ENCODE measurements at regions not wholly inside any gene's neighbourhood (a gene's known extent, or its start where the extent isn't known, plus 50 kb on each side); places are given as distances from the start of the nearest gene placed in this dataset.

- no peak for DNase-seq (ENCODE audit: low read depth)
- no peak overlapping the region for H3K4me3 ChIP-seq (ENCODE audit: control insufficient read depth, low read depth, low read length)
- TF ChIP-seq CTCF (IDR thresholded peaks at IDR 0.05; ENCODE audit: control insufficient read depth, insufficient read depth, low read depth, low read length, missing control alignments), result no peak
Measured at GRCh38 chr1:98441281-98441680, 220.2 kb upstream of the SNX7 start.

DNA sequence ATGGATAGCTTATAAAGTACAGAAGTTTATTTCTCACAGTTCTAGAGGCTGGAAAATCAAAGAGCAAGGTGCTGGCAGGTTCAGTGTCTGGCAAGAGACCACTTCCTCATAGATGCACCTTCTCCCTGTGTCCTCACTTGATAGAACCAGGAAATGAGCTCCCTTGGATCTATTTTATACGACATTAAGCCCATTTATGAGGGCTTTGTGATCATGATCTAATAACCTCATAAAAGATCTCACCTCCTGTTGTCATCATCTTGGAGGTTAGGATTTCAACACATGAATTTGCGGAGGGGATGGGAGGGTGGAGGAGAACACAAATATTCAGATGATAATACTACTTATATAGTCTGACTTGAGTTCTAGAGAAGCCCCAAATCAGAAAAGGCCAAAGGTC lies 222.1 kb upstream of the SNX7 start:
- no peak overlapping the region for H3K4me3 ChIP-seq (ENCODE audit: control insufficient read depth, low read depth, low read length)
- no peak for DNase-seq (ENCODE audit: low read depth)
- no peak for TF ChIP-seq CTCF (IDR thresholded peaks at IDR 0.05; ENCODE audit: control insufficient read depth, insufficient read depth, low read depth, low read length, missing control alignments)

DNA sequence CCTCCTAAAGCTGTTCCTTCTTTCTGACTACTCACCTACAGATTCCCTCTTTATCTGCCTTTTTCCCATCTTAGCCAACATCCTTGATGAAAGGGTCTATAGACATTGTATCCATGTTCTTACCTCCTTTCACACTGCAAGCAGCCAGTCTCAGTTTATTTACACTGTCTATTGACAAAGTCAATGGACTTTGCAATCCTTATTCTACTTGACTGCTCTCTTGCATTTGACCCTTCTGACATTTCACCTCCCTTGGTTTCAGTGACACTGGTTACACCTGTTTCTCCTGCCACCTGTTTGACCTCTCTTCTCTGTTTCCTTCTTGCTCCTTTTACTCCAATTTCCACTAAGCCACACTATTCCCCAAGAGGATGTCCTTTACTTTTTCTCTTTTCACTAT lies 224.0 kb upstream of the SNX7 start:
- H3K4me3 ChIP-seq (ENCODE audit: control insufficient read depth, low read depth, low read length), result no peak overlapping the region
- TF ChIP-seq CTCF (IDR thresholded peaks at IDR 0.05; ENCODE audit: control insufficient read depth, insufficient read depth, low read depth, low read length, missing control alignments), result no peak
- DNase-seq (ENCODE audit: low read depth), result no peak

GRCh38 chr1:98437011-98437410 lies 224.5 kb upstream of the SNX7 start:
- no peak for TF ChIP-seq CTCF (IDR thresholded peaks at IDR 0.05; ENCODE audit: control insufficient read depth, insufficient read depth, low read depth, low read length, missing control alignments)
- H3K4me3 ChIP-seq (ENCODE audit: control insufficient read depth, low read depth, low read length), result no peak overlapping the region
- no peak for DNase-seq (ENCODE audit: low read depth)

GRCh38 chr1:98429965-98430443 lies 231.5 kb upstream of the SNX7 start:
- no peak overlapping the region for H3K4me3 ChIP-seq (ENCODE audit: control insufficient read depth, low read depth, low read length)
- TF ChIP-seq CTCF (IDR thresholded peaks at IDR 0.05; ENCODE audit: control insufficient read depth, insufficient read depth, low read depth, low read length, missing control alignments), result no peak
- DNase-seq (ENCODE audit: low read depth), result no peak

- no peak for DNase-seq (ENCODE audit: low read depth)
- no peak for TF ChIP-seq CTCF (IDR thresholded peaks at IDR 0.05; ENCODE audit: control insufficient read depth, insufficient read depth, low read depth, low read length, missing control alignments)
- no peak overlapping the region for H3K4me3 ChIP-seq (ENCODE audit: control insufficient read depth, low read depth, low read length)
Measured at GRCh38 chr1:98428864-98429263, 232.7 kb upstream of the SNX7 start.

DNA sequence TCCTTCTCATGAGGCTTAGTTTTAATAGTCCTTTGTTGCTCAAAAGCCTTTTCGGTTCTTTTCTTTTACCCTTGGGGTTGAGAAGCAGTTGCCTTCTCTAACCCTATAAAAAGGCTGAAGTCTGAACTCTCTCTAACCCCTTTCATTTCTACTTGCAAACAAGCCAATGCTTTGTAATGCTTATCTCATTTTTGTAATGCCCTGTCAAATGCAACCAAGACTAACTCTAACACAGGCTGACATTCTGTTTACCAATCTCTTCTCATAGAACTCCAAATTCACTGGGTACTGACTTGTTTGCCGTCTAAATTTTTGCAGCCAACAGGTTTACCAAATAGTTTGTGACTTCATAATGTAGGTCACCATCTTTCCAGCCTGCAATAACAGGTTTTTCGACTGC lies 233.9 kb upstream of the SNX7 start:
- no peak overlapping the region for H3K4me3 ChIP-seq (ENCODE audit: control insufficient read depth, low read depth, low read length)
- no peak for DNase-seq (ENCODE audit: low read depth)
- TF ChIP-seq CTCF (IDR thresholded peaks at IDR 0.05; ENCODE audit: control insufficient read depth, insufficient read depth, low read depth, low read length, missing control alignments), result no peak
